ENCODE measurements at regions not wholly inside any gene's neighbourhood (a gene's known extent, or its start where the extent isn't known, plus 50 kb on each side); places are given as distances from the start of the nearest gene placed in this dataset.
"Not testable (repeated sequence)": the region's sequence is repeated elsewhere in the genome, so short reads cannot be mapped to it uniquely, and the experiment has no call there.

DNA sequence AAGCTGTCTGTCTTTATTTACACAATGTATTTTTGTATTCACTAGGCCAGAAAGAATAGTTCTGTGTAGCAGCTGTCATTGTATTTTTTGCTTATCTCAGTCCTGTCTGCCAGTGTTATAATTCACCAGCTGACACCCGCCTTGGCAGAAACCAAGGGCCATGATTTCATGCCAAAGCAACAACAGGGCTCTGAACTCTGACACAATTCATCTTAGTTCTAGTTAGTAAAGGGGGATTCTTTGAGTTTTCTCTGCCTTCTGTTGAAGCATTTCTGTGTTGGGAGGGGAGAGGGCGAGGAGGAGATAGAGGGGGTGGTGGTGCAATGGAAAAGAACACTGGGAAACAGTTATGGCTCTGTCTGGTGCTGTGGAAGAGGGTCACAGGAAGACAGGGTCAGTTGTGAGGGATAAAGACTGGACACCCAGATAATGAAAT is 684.6 kb upstream of the MARCKS start:
- no peak for DNase-seq

GRCh38 chr6:113178349-113178748 is 678.8 kb upstream of the MARCKS start:
- DNase-seq: no peak

DNA sequence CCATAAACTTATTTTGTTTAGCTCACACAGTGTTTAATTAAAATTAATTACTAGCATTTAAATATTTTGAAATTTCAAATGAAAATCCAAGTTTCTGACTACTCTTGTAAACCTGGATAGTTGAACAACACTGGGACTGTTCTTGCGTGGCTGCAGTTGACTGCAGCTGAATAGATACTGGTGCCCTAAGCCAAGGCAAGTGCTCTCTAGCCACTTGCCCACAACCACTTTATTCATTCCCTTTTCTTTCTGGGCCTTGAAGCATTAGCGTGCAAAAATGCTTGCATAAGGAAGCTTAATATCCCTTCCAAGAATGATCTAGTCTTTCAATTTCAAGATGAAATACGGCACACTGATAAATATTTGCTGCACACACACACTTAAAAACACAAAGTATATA is 676.0 kb upstream of the MARCKS start:
- DNase-seq: no peak

DNA sequence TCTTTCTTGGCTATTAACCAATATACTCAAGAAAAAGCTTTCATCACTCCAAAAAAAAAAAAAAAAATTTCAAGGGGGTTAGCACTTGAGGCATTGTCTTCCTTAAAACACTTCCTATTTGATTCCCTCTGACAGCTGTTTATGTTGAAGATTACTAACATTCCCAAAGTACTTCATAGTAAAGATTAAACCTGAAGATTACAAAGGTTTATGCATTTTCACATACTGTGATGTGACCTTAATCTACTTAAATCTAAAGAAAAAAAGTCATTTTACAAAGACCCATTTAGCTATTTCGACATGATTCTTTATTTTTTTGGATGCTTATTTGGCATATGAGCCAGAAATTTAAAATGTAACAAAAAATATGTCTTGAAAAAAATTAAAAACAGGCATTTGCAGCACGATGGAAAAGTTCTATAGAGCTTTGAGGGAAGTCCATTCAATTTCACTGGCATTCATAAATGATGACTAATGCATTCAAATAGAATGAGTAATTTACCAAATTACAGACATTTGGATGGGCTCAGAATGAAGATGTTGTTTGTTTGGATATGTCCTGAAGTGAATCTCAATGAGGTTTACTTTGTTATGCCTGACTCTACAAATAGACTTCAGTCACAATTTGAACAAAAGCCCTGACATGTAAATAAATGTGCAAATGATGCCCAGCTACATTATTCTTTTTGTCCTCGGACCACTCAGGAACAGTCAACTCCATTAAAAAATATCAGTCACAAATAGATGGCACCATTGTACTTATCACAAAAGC is 674.6 kb upstream of the MARCKS start:
- DNase-seq: no peak

DNA sequence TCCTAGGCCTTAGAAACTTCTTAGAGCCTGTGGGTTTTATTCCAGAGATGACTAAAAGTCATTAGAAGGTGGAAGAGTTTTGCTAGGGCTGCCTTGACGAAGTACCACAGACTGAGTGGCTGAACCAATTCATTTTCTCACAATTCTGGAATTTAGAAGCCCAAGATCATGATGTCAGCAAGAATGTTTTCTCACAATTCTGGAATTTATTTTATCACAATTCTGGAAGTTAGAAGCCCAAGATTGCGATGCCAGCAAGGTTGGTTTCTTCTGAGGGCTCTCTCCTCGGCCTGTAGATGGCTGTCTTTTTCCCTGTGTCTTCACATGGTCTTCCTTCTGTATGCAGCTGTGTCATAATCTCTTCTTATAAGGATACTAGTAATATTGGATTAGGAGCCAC is 672.9 kb upstream of the MARCKS start:
- DNase-seq: no peak

GRCh38 chr6:113184736-113185135 is 672.4 kb upstream of the MARCKS start:
- no peak for DNase-seq

DNA sequence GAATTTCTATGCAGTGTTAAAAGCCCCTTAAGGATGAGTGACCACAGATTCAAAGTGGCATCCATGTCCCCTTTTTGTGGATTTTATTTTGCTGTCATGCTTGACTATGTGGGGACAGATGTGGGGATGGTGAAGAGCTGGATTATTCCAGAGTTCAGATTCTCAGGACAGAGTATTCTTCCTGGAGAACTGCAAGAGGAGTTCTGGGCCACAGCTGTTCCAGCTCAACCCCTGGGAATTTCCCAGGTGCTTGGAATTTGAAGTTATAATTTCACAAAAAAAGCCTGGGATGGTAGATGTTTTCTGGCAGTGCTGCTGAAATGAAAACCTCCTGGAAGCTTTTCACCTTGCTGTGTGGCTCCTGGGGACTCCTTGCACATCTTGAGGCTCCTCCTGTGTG is 671.8 kb upstream of the MARCKS start:
- no peak for DNase-seq

DNA sequence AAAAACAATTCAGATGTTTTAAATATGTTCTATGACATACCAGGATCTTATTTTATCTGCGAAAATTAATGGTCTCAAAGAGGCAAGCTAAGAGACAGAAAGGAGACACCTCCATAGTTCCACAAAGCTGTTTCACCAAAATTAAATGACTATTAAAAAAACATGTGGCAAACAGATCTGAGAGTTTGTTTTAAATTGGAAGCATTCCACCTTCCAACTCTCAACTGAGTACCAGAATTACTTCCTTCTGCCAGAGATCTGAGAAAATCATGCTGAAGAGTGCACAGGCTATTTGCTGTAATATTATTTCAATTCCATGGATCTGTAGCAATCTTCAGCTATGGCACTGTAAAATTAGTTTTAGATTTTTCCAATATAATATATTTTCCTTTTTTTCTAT is 669.5 kb upstream of the MARCKS start:
- DNase-seq: no peak

GRCh38 chr6:113188962-113189361 is 668.2 kb upstream of the MARCKS start:
- DNase-seq: no peak

DNA sequence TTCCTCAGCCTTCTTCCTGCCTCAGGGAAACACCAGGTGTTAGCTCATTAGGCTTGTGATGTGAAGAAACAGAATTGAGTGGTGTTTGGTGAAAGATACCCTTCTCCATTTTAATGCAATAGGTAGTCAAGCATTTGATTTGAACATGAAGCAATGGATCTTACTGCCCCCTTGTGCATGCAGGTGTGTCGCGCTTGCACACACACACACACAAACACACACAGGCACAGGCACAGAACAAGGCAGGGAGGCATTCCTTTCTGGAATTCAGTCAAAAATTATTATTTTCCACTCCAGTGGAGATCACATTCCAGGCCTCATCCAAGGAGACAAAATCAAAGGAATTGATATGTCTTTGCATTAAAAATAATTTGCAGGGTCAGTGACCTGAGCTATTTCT is 667.0 kb upstream of the MARCKS start:
- no peak for DNase-seq

- no peak for DNase-seq
These were observed 663.1 kb upstream of the MARCKS start for GRCh38 chr6:113194090-113194489.

- no peak for DNase-seq
These were observed 654.1 kb upstream of the MARCKS start for GRCh38 chr6:113202852-113203714.

GRCh38 chr6:113203715-113204110 is 653.4 kb upstream of the MARCKS start:
- no peak for DNase-seq

DNA sequence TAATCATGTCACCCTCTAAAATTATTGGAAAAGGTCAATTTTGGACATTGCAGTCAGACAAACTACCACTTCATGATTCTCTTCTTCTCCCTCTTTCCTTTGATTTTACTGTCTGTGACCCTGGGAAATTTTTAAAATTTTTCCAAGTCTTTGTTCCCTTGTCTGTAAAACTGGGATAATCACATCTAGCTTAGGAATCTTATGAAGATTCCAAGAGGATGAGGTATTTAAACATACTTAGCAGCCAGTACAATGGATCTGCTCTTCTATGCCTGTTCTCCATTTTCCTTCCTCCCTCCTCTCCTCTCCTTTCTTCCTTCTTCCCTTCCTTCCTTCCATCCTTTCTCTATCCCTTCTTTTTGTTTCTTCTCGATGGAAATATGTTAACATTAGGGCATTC is 651.6 kb upstream of the MARCKS start:
- DNase-seq: no peak

- DNase-seq: no peak
These were observed 648.4 kb upstream of the MARCKS start for GRCh38 chr6:113208726-113209125.

DNA sequence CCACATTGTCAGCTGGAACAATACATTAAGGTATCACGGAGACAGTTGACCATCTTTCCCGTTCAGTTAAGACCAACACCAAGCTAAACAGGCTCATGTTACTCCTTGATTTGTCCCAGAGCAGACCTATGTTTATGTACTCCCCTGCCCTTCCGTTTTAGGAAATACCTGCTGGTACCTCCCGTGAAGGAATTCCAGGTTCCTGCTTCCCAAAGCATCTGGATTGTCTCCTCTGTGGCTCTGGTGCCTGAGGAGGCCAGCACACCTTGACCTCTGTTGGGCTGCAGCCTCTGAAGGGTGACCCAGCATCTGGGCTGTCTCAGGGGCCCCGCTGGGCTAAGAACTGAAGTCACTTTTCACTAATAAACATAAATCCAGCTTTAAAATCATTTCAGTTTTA is 647.8 kb upstream of the MARCKS start:
- DNase-seq: no peak

DNA sequence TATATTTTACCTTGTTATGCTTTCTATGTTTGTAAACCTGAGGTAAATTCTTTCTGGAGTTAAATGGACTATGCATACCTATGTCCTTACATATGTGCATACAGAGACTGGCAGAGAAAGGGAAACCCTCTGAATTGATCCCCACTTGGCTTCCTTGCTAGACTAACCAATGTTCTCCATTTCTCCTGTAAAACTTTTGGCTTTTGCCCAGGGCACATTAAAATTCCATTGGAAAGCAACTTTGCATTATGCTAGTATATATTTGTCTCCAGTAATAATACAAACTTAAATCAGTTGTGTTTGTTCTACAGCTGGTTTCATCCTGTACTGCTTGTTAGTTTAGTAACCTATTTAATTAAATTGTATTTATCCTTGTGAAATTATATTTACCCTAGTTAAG is 646.0 kb upstream of the MARCKS start:
- DNase-seq: no peak

- DNase-seq: no peak
These were observed 637.4 kb upstream of the MARCKS start for GRCh38 chr6:113219783-113220182.

GRCh38 chr6:113220832-113221231 is 636.3 kb upstream of the MARCKS start:
- DNase-seq: no peak

DNA sequence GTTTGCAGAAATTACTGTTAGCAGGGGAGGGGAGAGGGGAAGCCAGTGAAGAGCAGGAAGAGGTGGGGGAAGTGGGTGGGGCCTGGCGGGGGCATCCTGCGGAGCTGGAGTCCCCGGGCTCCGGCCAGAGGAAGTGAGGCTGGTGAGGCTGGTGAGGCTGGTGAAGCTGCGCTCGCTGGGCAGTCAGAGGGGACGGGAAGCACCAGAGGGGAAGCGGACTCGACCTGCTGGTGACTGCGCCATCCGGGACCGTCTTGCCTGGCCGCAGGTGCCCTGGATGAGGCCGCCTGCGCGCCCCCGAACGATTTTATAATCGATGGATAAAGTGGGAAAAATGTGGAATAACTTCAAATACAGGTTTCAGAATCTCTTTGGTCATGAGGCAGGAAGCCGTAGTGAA is 635.3 kb upstream of the MARCKS start:
- DNase-seq: no peak

DNA sequence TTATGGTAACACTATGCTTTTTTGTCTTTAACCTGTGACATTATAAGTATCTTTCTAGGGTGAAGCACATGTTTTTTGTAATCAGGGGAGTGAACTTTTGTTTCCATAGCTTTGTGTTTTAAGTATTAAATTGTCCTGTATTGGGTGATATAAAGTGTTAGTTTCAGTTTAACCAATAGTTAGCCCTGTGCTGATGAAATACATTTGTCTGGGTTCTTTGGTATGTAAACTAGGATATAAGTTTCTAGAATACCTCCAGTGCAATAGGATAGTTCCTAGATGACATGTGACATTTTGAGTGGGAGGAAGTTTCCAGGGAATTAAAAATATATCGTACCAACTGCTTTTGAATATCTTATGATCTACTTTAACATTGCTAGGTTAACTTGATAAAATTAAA is 611.0 kb upstream of the MARCKS start:
- DNase-seq: no peak

DNA sequence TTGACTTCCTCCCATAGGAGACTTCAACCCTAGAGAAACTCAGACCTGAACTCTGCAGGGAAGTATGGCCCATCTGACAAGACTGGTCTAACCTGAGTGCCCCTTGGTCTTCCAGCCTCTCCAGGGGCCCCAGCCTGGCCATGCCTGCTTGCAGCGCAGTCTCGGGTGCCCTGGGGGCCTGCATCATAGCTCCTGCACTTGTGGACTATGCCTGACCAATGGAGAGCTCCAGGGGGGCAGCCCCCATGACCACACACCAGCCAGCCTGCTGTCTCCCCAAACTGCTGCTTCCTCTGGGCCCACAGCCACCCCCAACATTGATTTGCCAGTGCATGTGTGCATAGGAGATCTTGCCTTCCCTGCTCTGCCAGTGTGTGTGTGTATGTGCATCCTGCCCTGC is 608.6 kb upstream of the MARCKS start:
- DNase-seq: no peak

DNA sequence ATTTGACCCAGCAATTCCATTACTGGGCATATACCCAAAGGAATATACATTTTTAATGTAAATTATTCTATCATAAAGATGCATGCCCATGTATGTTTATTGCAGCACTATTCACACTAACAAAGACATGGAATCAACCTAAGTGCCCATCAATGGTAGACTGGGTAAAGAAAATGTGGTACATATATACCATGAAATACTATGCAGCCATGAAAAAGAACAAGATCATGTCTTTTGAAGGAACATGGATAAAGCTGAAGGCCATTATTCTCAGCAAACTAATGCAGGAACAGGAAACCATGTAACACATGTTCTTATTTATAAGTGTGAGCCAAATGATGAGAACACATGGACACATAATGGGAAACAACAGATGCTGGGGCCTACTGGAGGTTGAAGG is 603.0 kb upstream of the MARCKS start:
- DNase-seq: not testable (repeated sequence)

DNA sequence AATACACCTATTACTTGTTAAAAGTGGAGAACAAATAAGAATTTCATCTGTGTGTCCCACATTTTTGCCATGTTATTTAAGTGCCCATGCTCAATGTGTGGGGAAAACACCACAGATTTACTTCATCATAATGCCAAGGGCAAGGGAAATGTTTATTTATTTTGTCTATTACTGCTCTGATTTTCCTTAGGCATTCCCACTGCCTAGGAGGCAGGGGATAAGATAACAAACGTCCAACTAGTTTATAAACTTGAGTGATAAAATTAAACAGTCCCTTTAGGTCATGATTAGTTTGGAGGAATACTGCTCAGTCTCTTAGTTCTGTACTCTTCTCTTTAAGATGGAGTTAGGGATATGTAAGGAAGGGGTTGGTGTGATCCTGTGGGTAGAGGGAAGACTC is 598.4 kb upstream of the MARCKS start:
- no peak for DNase-seq
